ENCODE measurements at regions not wholly inside any gene's neighbourhood (a gene's known extent, or its start where the extent isn't known, plus 50 kb on each side); places are given as distances from the start of the nearest gene placed in this dataset.

GRCh38 chr2:14288016-14288415 lies 344.5 kb upstream of the LRATD1 start:
- H3K4me1 ChIP-seq (ENCODE audit: insufficient read depth), result no peaks in the 10 kb centered on the region
- no peak overlapping the region for H3K4me3 Mint-ChIP-seq
- H4K20me1 ChIP-seq (replicated peaks; ENCODE audit: insufficient read depth), result no peaks in the 10 kb centered on the region
- H2AFZ ChIP-seq, result peak overlapping the region; percentile 28; the same call in 1 of the 2 replicates
- no peak overlapping the region for H3K27ac Mint-ChIP-seq
- peaks cover 4% of the 10 kb centered on the region for H3K27me3 Mint-ChIP-seq (ENCODE audit: insufficient read depth, low read depth, poor library complexity)
- H3K4me3 ChIP-seq, result no peak overlapping the region
- no peaks in the 10 kb centered on the region; the same call in 2 of the 3 replicates for H3K4me1 Mint-ChIP-seq
- H3K27me3 ChIP-seq (ENCODE audit: insufficient read depth), result no peaks in the 10 kb centered on the region
- peaks cover 7% of the 10 kb centered on the region; the same call in 1 of the 2 replicates for H3K9me2 ChIP-seq (ENCODE audit: insufficient read depth)
- TF ChIP-seq CTCF (conservative IDR thresholded peaks at IDR 0.05; ENCODE audit: low read depth in 2 of 2) (peak in 1 of 2 experiments; percentile 18; a peak in 2 of 4 replicates), EZH2 (IDR thresholded peaks at IDR 0.05; ENCODE audit: low read depth, unreplicated experiment) (no peak)
- H3K9me3 Mint-ChIP-seq, result no peaks in the 10 kb centered on the region
- H3K36me3 ChIP-seq (ENCODE audit: insufficient read depth), result no peaks in the 10 kb centered on the region
- H3F3A ChIP-seq (replicated peaks; ENCODE audit: low read depth), result no peaks in the 10 kb centered on the region
- ATAC-seq (no peak), DNase-seq (ENCODE audit: low spot score) (no peak)
- no peak overlapping the region for H3K27ac ChIP-seq (ENCODE audit: low read depth)
- no peak overlapping the region for H3K4me2 ChIP-seq
- no peaks in the 10 kb centered on the region for H3K79me2 ChIP-seq (replicated peaks; ENCODE audit: insufficient read depth)
- H3K36me3 Mint-ChIP-seq (ENCODE audit: low read depth), result no peaks in the 10 kb centered on the region

GRCh38 chr2:14292964-14293363 lies 339.6 kb upstream of the LRATD1 start:
- Mint-ChIP-seq H3K4me1 (no peaks in the 10 kb centered on the region; the same call in 2 of the 3 replicates), H3K27me3 (ENCODE audit: insufficient read depth, low read depth, poor library complexity) (peaks cover 4% of the 10 kb centered on the region)
- no peaks in the 10 kb centered on the region for H4K20me1 ChIP-seq (replicated peaks; ENCODE audit: insufficient read depth)

GRCh38 chr2:14297340-14297739 lies 335.2 kb upstream of the LRATD1 start:
- Histone ChIP-seq H2AFZ (no peak overlapping the region), H3K36me3 (ENCODE audit: insufficient read depth) (no peaks in the 10 kb centered on the region), H4K20me1 (replicated peaks; ENCODE audit: insufficient read depth) (no peaks in the 10 kb centered on the region), H3K79me2 (replicated peaks; ENCODE audit: insufficient read depth) (no peaks in the 10 kb centered on the region), H3K4me1 (ENCODE audit: insufficient read depth) (no peaks in the 10 kb centered on the region), H3K4me3 (no peak overlapping the region), H3K4me2 (no peak overlapping the region), H3K27ac (ENCODE audit: low read depth) (no peak overlapping the region), H3F3A (replicated peaks; ENCODE audit: low read depth) (no peaks in the 10 kb centered on the region), H3K27me3 (ENCODE audit: insufficient read depth) (no peaks in the 10 kb centered on the region), H3K9me2 (ENCODE audit: insufficient read depth) (no peaks in the 10 kb centered on the region)
- ATAC-seq (no peak), DNase-seq (ENCODE audit: low spot score) (no peak)
- no peak overlapping the region for H3K4me3 Mint-ChIP-seq
- no peaks in the 10 kb centered on the region for H3K27me3 Mint-ChIP-seq (ENCODE audit: insufficient read depth, low read depth, poor library complexity)
- no peak overlapping the region for H3K27ac Mint-ChIP-seq
- H3K36me3 Mint-ChIP-seq (ENCODE audit: low read depth), result no peaks in the 10 kb centered on the region
- H3K4me1 Mint-ChIP-seq, result no peaks in the 10 kb centered on the region; the same call in 2 of the 3 replicates
- H3K9me3 Mint-ChIP-seq, result no peaks in the 10 kb centered on the region; the same call in 2 of the 3 replicates
- TF ChIP-seq NANOG (IDR thresholded peaks at IDR 0.05; ENCODE audit: borderline replicate concordance) (no peak), ZNF114 (CRISPR knock-in tag; IDR thresholded peaks at IDR 0.05) (no peak), REST (IDR thresholded peaks at IDR 0.05; ENCODE audit: unreplicated experiment) (no peak), POLR2AphosphoS5 (IDR thresholded peaks at IDR 0.05; ENCODE audit: low read depth) (no peak), ETS1 (IDR thresholded peaks at IDR 0.05) (no peak), EZH2 (IDR thresholded peaks at IDR 0.05; ENCODE audit: low read depth, unreplicated experiment) (no peak), EZH2phosphoT487 (IDR thresholded peaks at IDR 0.05; ENCODE audit: unreplicated experiment) (no peak), CREB1 (CRISPR knock-in tag; IDR thresholded peaks at IDR 0.05; ENCODE audit: low read depth) (no peak), JUNB (IDR thresholded peaks at IDR 0.05; ENCODE audit: unreplicated experiment) (no peak), CTCF (conservative IDR thresholded peaks at IDR 0.05; ENCODE audit: low read depth in 2 of 2) (no peak), STAT1 (IDR thresholded peaks at IDR 0.05; ENCODE audit: unreplicated experiment) (no peak)

More at GRCh38 chr2:14292964-14293363, 339.6 kb upstream of the LRATD1 start:
- Histone ChIP-seq H3K36me3 (ENCODE audit: insufficient read depth) (no peaks in the 10 kb centered on the region), H3K4me3 (no peak overlapping the region), H3K79me2 (replicated peaks; ENCODE audit: insufficient read depth) (no peaks in the 10 kb centered on the region), H3K27ac (ENCODE audit: low read depth) (no peak overlapping the region), H3K9me2 (ENCODE audit: insufficient read depth) (peaks cover 7% of the 10 kb centered on the region; the same call in 1 of the 2 replicates), H3K4me1 (ENCODE audit: insufficient read depth) (no peaks in the 10 kb centered on the region), H3F3A (replicated peaks; ENCODE audit: low read depth) (no peaks in the 10 kb centered on the region), H3K4me2 (no peak overlapping the region), H3K27me3 (ENCODE audit: insufficient read depth) (no peaks in the 10 kb centered on the region), H2AFZ (0 out of 2 replicates have a peak overlapping the region, but pooled peaks have one; percentile 3)
- Mint-ChIP-seq H3K4me3 (no peak overlapping the region), H3K27ac (no peak overlapping the region), H3K9me3 (no peaks in the 10 kb centered on the region; the same call in 2 of the 3 replicates), H3K36me3 (ENCODE audit: low read depth) (no peaks in the 10 kb centered on the region)
- no peak for TF ChIP-seq NANOG (IDR thresholded peaks at IDR 0.05; ENCODE audit: borderline replicate concordance)
- ATAC-seq (no peak), DNase-seq (ENCODE audit: low spot score) (no peak)
